ENCODE measurements at regions not wholly inside any gene's neighbourhood (a gene's known extent, or its start where the extent isn't known, plus 50 kb on each side); places are given as distances from the start of the nearest gene placed in this dataset.

- TF ChIP-seq, protein P1, sequence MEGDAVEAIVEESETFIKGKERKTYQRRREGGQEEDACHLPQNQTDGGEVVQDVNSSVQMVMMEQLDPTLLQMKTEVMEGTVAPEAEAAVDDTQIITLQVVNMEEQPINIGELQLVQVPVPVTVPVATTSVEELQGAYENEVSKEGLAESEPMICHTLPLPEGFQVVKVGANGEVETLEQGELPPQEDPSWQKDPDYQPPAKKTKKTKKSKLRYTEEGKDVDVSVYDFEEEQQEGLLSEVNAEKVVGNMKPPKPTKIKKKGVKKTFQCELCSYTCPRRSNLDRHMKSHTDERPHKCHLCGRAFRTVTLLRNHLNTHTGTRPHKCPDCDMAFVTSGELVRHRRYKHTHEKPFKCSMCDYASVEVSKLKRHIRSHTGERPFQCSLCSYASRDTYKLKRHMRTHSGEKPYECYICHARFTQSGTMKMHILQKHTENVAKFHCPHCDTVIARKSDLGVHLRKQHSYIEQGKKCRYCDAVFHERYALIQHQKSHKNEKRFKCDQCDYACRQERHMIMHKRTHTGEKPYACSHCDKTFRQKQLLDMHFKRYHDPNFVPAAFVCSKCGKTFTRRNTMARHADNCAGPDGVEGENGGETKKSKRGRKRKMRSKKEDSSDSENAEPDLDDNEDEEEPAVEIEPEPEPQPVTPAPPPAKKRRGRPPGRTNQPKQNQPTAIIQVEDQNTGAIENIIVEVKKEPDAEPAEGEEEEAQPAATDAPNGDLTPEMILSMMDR (IDR thresholded peaks at IDR 0.05): no peak
- no peak for TF ChIP-seq POLR2A (IDR thresholded peaks at IDR 0.05)
These were observed 500.4 kb downstream of the GALC start for GRCh38 chr14:87492561-87492960.

All from thyroid gland (tissue), 4 donors.